CD4-positive, alpha-beta T cell treated with Interleukin-4 for 1 hour (primary cell): ENCODE measurements at regions not wholly inside any gene's neighbourhood (a gene's known extent, or its start where the extent isn't known, plus 50 kb on each side); places are given as distances from the start of the nearest gene placed in this dataset.
A peak's percentile ranks its signal among the peaks of the same experiment; 100 is the strongest.

Source experiments
- DNase-seq, 2 donors: peaks; one replicate each; pipeline ENCODE4 v3.0.0-alpha.2; 2020 to 2022

- DNase-seq: no peak
These were observed 146.4 kb upstream of the GGTLC1 start for GRCh38 chr20:24134930-24135329.

GRCh38 chr20:24134284-24134683 is 145.7 kb upstream of the GGTLC1 start:
- DNase-seq: no peak

GRCh38 chr20:24132246-24132645 is 143.7 kb upstream of the GGTLC1 start:
- no peak for DNase-seq

- DNase-seq: peak in 1 of 2 donors; percentile 11
These were observed 143.1 kb upstream of the GGTLC1 start for GRCh38 chr20:24131684-24132083.

GRCh38 chr20:24131281-24131680 is 142.7 kb upstream of the GGTLC1 start:
- DNase-seq: no peak

- no peak for DNase-seq
These were observed 141.1 kb upstream of the GGTLC1 start for GRCh38 chr20:24129641-24130040.

- no peak for DNase-seq
These were observed 136.5 kb upstream of the GGTLC1 start for GRCh38 chr20:24124951-24125650.

GRCh38 chr20:24124003-24124402 is 135.4 kb upstream of the GGTLC1 start:
- DNase-seq: no peak

- no peak for DNase-seq
These were observed 130.0 kb upstream of the GGTLC1 start for GRCh38 chr20:24118441-24119175.

- no peak for DNase-seq
These were observed 129.5 kb upstream of the GGTLC1 start for GRCh38 chr20:24118034-24118433.

- DNase-seq: no peak
These were observed 128.8 kb upstream of the GGTLC1 start for GRCh38 chr20:24117383-24117782.

GRCh38 chr20:24116611-24117010 is 128.0 kb upstream of the GGTLC1 start:
- no peak for DNase-seq

- no peak for DNase-seq
These were observed 123.8 kb upstream of the GGTLC1 start for GRCh38 chr20:24112360-24112759.

GRCh38 chr20:24111858-24112257 is 123.3 kb upstream of the GGTLC1 start:
- no peak for DNase-seq

- DNase-seq: peak in 1 of 2 donors; percentile 23
These were observed 121.0 kb upstream of the GGTLC1 start for GRCh38 chr20:24109537-24109936.

GRCh38 chr20:24109008-24109407 is 120.4 kb upstream of the GGTLC1 start:
- DNase-seq: peak; percentile 62 to 75

GRCh38 chr20:24108581-24108980 is 120.0 kb upstream of the GGTLC1 start:
- DNase-seq: no peak

- DNase-seq: no peak
These were observed 118.3 kb upstream of the GGTLC1 start for GRCh38 chr20:24106801-24107445.

- no peak for DNase-seq
These were observed 117.7 kb upstream of the GGTLC1 start for GRCh38 chr20:24106150-24106800.

- DNase-seq: no peak
These were observed 114.3 kb upstream of the GGTLC1 start for GRCh38 chr20:24102749-24103333.

GRCh38 chr20:24102290-24102689 is 113.7 kb upstream of the GGTLC1 start:
- peak; percentile 26 to 35 for DNase-seq

- DNase-seq: peak; percentile 66 to 73
These were observed 111.9 kb upstream of the GGTLC1 start for GRCh38 chr20:24100370-24101011.
